A673 (cell line): ENCODE measurements at regions not wholly inside any gene's neighbourhood (a gene's known extent, or its start where the extent isn't known, plus 50 kb on each side); places are given as distances from the start of the nearest gene placed in this dataset.

Experiments used
- BruUV-seq: library from RNA; stranded (reverse); fragments of 400-500 nt; replicated peaks from 2 replicates; lab custom pipeline; 2021; lab: Mats Ljungman, UMichigan
- CTCF ChIA-PET: fragments of 300-600 bp; sonication (Branson Sonifier 250); formaldehyde crosslinking; loops from one replicate; lab custom pipeline; 2022; ENCODE audit warnings: antibody characterized with exemption; lab: Charles Lee
- POLR2A ChIA-PET: fragments of 300-600 bp; sonication (Branson Sonifier 250); formaldehyde crosslinking; loops from one replicate; lab custom pipeline; 2022; ENCODE audit warnings: antibody characterized with exemption; ENCODE audit not compliant: low non-redundant PET; lab: Charles Lee
- DNase-seq: peaks from one replicate; pipeline ENCODE4 v3.0.0-alpha.2; 2015; ENCODE audit warnings: low spot score
- H3K27ac ChIP-seq: fragments of 200-600 bp; sonication (generic); 2 replicates; pipeline ENCODE4 v1.5.1; 2016; ENCODE audit warnings: mixed run types, low read depth, mild to moderate bottlenecking, mixed read lengths, antibody characterized with exemption, low read length; ENCODE audit not compliant: poor library complexity, severe bottlenecking
- H3K27me3 ChIP-seq: fragments of 200-600 bp; sonication (generic); replicated peaks from 2 replicates; pipeline ENCODE4 v1.6.1; 2017; ENCODE audit warnings: mixed run types, low read depth, mild to moderate bottlenecking, mixed read lengths, antibody characterized with exemption, low read length; ENCODE audit not compliant: insufficient read depth, poor library complexity
- H3K36me3 ChIP-seq: fragments of 200-600 bp; sonication (generic); 2 replicates; pipeline ENCODE4 v1.6.1; 2016; ENCODE audit warnings: mixed run types, mild to moderate bottlenecking, mixed read lengths, antibody characterized with exemption, low read length; ENCODE audit not compliant: insufficient read depth, poor library complexity, severe bottlenecking
- H3K4me1 ChIP-seq: fragments of 200-600 bp; sonication (generic); 2 replicates; pipeline ENCODE4 v1.6.1; 2017; ENCODE audit warnings: mixed run types, mild to moderate bottlenecking, mixed read lengths, antibody characterized with exemption, low read length; ENCODE audit not compliant: insufficient read depth, poor library complexity, severe bottlenecking
- H3K4me3 ChIP-seq: fragments of 200-600 bp; sonication (generic); 2 replicates; pipeline ENCODE4 v1.5.1; 2016; ENCODE audit warnings: low read depth, mixed run types, mild to moderate bottlenecking, mixed read lengths, low read length; ENCODE audit not compliant: poor library complexity, severe bottlenecking
- H3K9me3 ChIP-seq: fragments of 200-600 bp; sonication (generic); 2 replicates; pipeline ENCODE4 v1.6.1; 2016; ENCODE audit warnings: mixed run types, low read depth, mild to moderate bottlenecking, mixed read lengths, antibody characterized with exemption, low read length; ENCODE audit not compliant: poor library complexity, severe bottlenecking
- EZH2 ChIP-seq: fragments of 200-600 bp; sonication (generic); IDR thresholded peaks from 2 replicates; pipeline ENCODE4 v1.6.1; 2017; ENCODE audit warnings: borderline replicate concordance, low read depth, mild to moderate bottlenecking, mixed read lengths, antibody characterized with exemption, low read length; ENCODE audit not compliant: poor library complexity, severe bottlenecking
- intact Hi-C: fragments of 100-400 bp; cut with micrococcal nuclease; formaldehyde crosslinking; loops from one replicate; pipeline ENCODE4 v1.10.0; 2022; ENCODE audit not compliant: unreplicated experiment
- TF ChIP-seq, protein P1 (sequence below): fragments of 300-800, 200-600 bp; sonication (generic); conservative IDR thresholded peaks from 2 replicates; pipeline ENCODE4 v1.5.1; 2017; ENCODE audit warnings: low read depth, mild to moderate bottlenecking, antibody characterized with exemption, low read length, moderate library complexity, mixed read lengths

DNA sequence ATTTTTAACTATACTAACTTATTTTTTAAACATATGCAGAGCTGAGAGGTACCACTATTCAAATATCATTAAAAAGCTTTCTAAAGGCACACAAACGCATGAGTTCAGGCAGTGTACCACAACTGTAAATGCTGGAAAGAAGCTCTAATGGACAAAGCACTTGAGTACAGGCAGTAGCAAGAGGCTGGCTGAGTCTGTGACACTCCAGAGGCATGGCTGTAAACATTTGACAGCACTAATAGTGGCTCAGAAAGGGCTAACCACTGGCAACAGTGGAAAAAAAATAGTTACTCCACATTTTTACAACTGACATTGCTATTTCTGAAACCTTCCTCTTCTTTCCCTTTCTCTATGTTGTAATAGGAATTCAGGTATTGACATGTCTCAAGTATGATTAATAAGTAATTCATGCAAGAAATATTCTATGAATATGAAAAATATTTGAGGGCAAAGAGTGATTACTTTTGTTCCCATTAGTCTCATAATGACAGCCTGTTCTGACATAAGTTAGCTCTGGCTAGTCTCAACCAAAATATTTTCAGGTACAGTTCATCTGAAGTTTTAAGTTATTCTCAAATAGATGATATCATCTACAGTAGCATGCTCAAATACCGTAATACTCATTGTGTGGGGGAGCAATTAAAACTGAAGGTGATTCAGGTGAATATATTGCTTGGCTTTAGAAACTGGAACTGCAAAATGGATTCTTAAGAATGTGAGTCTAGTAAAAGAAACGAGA lies 324.0 kb upstream of the POT1 start:
- H3K4me1 ChIP-seq, result no peaks in the 10 kb centered on the region
- H3K4me3 ChIP-seq, result no peak overlapping the region
- no peaks in the 10 kb centered on the region for H3K27me3 ChIP-seq
- DNase-seq, result no peak
- no TSS peak for BruUV-seq
- ChIA-PET CTCF (no interaction called here), POLR2A (no interaction called here)
- no peak for TF ChIP-seq EZH2
- TF ChIP-seq, protein P1, sequence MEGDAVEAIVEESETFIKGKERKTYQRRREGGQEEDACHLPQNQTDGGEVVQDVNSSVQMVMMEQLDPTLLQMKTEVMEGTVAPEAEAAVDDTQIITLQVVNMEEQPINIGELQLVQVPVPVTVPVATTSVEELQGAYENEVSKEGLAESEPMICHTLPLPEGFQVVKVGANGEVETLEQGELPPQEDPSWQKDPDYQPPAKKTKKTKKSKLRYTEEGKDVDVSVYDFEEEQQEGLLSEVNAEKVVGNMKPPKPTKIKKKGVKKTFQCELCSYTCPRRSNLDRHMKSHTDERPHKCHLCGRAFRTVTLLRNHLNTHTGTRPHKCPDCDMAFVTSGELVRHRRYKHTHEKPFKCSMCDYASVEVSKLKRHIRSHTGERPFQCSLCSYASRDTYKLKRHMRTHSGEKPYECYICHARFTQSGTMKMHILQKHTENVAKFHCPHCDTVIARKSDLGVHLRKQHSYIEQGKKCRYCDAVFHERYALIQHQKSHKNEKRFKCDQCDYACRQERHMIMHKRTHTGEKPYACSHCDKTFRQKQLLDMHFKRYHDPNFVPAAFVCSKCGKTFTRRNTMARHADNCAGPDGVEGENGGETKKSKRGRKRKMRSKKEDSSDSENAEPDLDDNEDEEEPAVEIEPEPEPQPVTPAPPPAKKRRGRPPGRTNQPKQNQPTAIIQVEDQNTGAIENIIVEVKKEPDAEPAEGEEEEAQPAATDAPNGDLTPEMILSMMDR, result no peak
- H3K9me3 ChIP-seq, result no peaks in the 10 kb centered on the region
- intact Hi-C loops, result no loop called here
- H3K36me3 ChIP-seq, result no peaks in the 10 kb centered on the region
- no peak overlapping the region for H3K27ac ChIP-seq

- Histone ChIP-seq H3K27ac (no peak overlapping the region), H3K9me3 (no peaks in the 10 kb centered on the region), H3K27me3 (no peaks in the 10 kb centered on the region), H3K4me1 (no peaks in the 10 kb centered on the region), H3K4me3 (no peak overlapping the region), H3K36me3 (no peaks in the 10 kb centered on the region)
- CTCF ChIA-PET, result no interaction called here
- BruUV-seq, result no TSS peak
- POLR2A ChIA-PET, result no interaction called here
- TF ChIP-seq EZH2, result no peak
- TF ChIP-seq, protein P1, result no peak
- no peak for DNase-seq
- intact Hi-C loops, result no loop called here
These were observed 318.0 kb upstream of the POT1 start for GRCh38 chr7:125247514-125248098.

DNA sequence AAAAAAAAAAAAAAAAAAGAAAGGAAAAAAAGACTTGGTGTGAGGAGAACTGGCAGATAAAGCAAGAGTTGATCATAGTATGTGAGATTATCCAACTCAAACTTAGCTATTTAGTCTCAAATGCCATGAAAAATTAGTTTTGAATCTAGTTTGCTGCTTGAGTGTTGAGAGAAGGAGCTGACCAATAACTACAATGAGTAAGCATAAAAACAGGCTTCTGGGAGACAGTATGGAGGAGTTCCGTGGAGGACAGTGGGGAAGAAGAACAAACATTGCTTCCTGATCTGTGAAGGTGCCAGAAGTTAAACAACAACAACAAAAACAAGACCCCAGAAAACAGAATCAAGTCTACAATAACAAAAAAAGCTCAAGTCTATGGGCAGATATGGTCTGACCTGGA lies 317.1 kb upstream of the POT1 start:
- Histone ChIP-seq H3K27me3 (no peaks in the 10 kb centered on the region), H3K36me3 (no peaks in the 10 kb centered on the region), H3K4me1 (no peaks in the 10 kb centered on the region), H3K4me3 (no peak overlapping the region), H3K9me3 (no peaks in the 10 kb centered on the region), H3K27ac (no peak overlapping the region)
- TF ChIP-seq, protein P1, result no peak
- no peak for TF ChIP-seq EZH2
- ChIA-PET CTCF (no interaction called here), POLR2A (no interaction called here)
- intact Hi-C loops, result no loop called here
- DNase-seq, result no peak
- no TSS peak for BruUV-seq
